Right lobe of liver (tissue), 6 donors: ENCODE measurements at regions not wholly inside any gene's neighbourhood (a gene's known extent, or its start where the extent isn't known, plus 50 kb on each side); places are given as distances from the start of the nearest gene placed in this dataset.

Experiments used
- ATAC-seq, 4 donors: fragments of 200-7000 bp; cut with Tn5 transposase; one replicate each; pipeline ENCODE4 v1.9.1; 2020; ENCODE audit warnings: mild to moderate bottlenecking in 4 of 4, moderate library complexity in 4 of 4
- DNase-seq, 3 donors: peaks; one replicate each; pipeline ENCODE4 v3.0.0-alpha.2; 2020
- H3K27ac ChIP-seq, 3 donors: fragments of 200-600 bp; one replicate each; pipeline ENCODE4 v1.8.0; 2022
- H3K27me3 ChIP-seq, 2 donors: fragments of 200-600 bp; one replicate each; pipeline ENCODE4 v1.8.0; 2022
- H3K36me3 ChIP-seq, 4 donors: fragments of 200-600 bp; sonication (generic) in 1 of 4; one replicate each; pipeline versions ENCODE4 v1.5.1 to v1.8.0; 2017 to 2022; ENCODE audit warnings: control low read depth in 1 of 4
- H3K4me1 ChIP-seq, 4 donors: fragments of 200-600 bp; sonication (generic) in 1 of 4; one replicate each; pipeline versions ENCODE4 v1.5.1 to v1.8.0; 2017 to 2022; ENCODE audit warnings: control low read depth in 1 of 4
- H3K4me3 ChIP-seq, 3 donors: fragments of 200-600 bp; one replicate each; pipeline ENCODE4 v1.8.0; 2022
- H3K9me3 ChIP-seq, 4 donors: fragments of 200-600 bp; sonication (generic) in 1 of 4; one replicate each; pipeline versions ENCODE4 v1.5.1 to v1.8.0; 2017 to 2022; ENCODE audit warnings: control low read depth in 1 of 4
- CTCF ChIP-seq, 4 donors: fragments of 200-600 bp in 3 of 4; fragments of 450-650 bp in 1 of 4; IDR thresholded peaks; one replicate each; pipeline versions ENCODE4 v1.5.1 to v1.8.0; 2016 to 2022; ENCODE audit warnings: antibody characterized with exemption in 4 of 4, mild to moderate bottlenecking in 2 of 4
- POLR2A ChIP-seq: fragments of 450-650 bp; IDR thresholded peaks from one replicate; pipeline ENCODE4 v1.6.1; 2017; ENCODE audit warnings: antibody characterized with exemption, mild to moderate bottlenecking
- WGBS: methylation state at CpG from one replicate; pipeline ENCODE4 v1.1.6; 2018; ENCODE audit warnings: low coverage, low lambda C conversion rate; ENCODE audit not compliant: insufficient coverage; ENCODE audit errors: missing lambda C conversion rate; 5-methylcytosine and 5-hydroxymethylcytosine counted together
- intact Hi-C, 2 donors: fragments of 100-400 bp; cut with DNase I; formaldehyde crosslinking; loops; one replicate each; pipeline versions ENCODE4 v1.11.2 to v1.14.1; 2022
- donor health status: DM: no; HTN: yes; CAD: no.
- donor health status: DM: no; HTN: no; CAD: no.
- donor health status: DM: no; HTN: no; CAD: no.
- donor health status: DM: no; HTN: yes; CAD: no.
- donor health status: DM: no; HTN: yes; CAD: no.

DNA sequence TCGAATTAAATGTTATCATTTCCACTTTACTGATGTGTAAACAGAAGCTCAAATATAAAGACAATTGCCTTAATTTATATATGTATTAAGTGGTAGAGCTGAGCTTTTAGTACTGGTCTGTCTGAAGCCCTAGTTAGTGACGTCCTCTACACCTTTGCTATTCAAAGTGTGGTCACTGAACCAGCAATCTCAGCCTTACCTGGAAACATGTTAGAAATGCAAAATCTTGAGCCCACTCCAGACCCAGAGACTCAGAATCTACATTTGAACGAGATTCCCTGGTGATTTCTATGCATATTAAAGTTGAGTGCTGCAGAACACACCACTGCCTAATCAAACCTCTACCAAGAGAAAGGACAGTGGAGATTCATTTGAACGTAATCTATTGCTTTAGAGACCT is 88.3 kb upstream of the MPDZ start:
- Histone ChIP-seq H3K36me3 (no peaks in the 10 kb centered on the region), H3K4me3 (no peak overlapping the region), H3K9me3 (no peaks in the 10 kb centered on the region), H3K27ac (no peak overlapping the region), H3K4me1 (no peaks in the 10 kb centered on the region), H3K27me3 (no peaks in the 10 kb centered on the region)
- intact Hi-C loops, result no loop called here
- ATAC-seq, result no peak
- WGBS, result 35% methylated on average over 4 of the region's 4 CpGs
- no peak for DNase-seq
- no peak for TF ChIP-seq POLR2A
- no peak for TF ChIP-seq CTCF (IDR thresholded peaks at IDR 0.05)

- intact Hi-C loops, result no loop called here
- Histone ChIP-seq H3K4me3 (no peak overlapping the region), H3K4me1 (no peaks in the 10 kb centered on the region), H3K27ac (no peak overlapping the region), H3K9me3 (no peaks in the 10 kb centered on the region), H3K36me3 (no peaks in the 10 kb centered on the region), H3K27me3 (no peaks in the 10 kb centered on the region)
- ATAC-seq (no peak), DNase-seq (no peak)
- 75% methylated on average over 7 of the region's 7 CpGs for WGBS
- no peak for TF ChIP-seq CTCF (IDR thresholded peaks at IDR 0.05)
These were observed 84.9 kb upstream of the MPDZ start for GRCh38 chr9:13364271-13365000.

DNA sequence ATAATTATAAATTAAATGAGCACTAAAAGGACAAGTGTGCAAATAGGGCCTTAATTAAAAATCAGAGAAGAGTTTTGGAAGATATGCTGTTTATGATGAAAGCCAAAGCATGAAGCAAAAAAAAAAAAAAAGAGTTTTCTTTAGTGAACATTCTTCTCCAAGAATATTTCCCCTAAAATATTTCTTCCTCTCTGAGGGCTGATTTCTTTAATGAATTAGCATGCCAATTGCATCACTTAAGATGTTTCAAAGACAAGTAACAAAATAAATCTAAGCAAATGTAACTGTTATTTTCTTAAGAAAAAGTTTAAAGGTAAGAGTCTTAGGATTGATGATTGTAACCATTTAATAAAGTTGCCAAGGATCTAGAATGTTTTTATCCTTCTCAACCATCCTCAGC is 81.6 kb upstream of the MPDZ start:
- H3K27ac ChIP-seq, result no peak overlapping the region
- H3K27me3 ChIP-seq, result no peaks in the 10 kb centered on the region
- H3K4me3 ChIP-seq, result no peak overlapping the region
- TF ChIP-seq CTCF (IDR thresholded peaks at IDR 0.05) (no peak), POLR2A (no peak)
- ATAC-seq (no peak), DNase-seq (no peak)
- H3K4me1 ChIP-seq, result no peaks in the 10 kb centered on the region
- H3K36me3 ChIP-seq, result no peaks in the 10 kb centered on the region
- no peaks in the 10 kb centered on the region for H3K9me3 ChIP-seq
- intact Hi-C loops, result no loop called here

- Histone ChIP-seq H3K4me3 (no peak overlapping the region), H3K9me3 (no peaks in the 10 kb centered on the region), H3K27me3 (no peaks in the 10 kb centered on the region), H3K36me3 (no peaks in the 10 kb centered on the region), H3K27ac (no peak overlapping the region), H3K4me1 (no peaks in the 10 kb centered on the region)
- intact Hi-C loops, result no loop called here
- DNase-seq (no peak), ATAC-seq (no peak)
- no peak for TF ChIP-seq CTCF (IDR thresholded peaks at IDR 0.05)
- no peak for TF ChIP-seq POLR2A
These were observed 80.7 kb upstream of the MPDZ start for GRCh38 chr9:13360188-13360587.

- TF ChIP-seq CTCF (IDR thresholded peaks at IDR 0.05), result no peak
- no peak for TF ChIP-seq POLR2A
- ATAC-seq, result no peak
- no peak overlapping the region for H3K27ac ChIP-seq
These were observed 78.6 kb upstream of the MPDZ start for GRCh38 chr9:13358128-13358527.

More at GRCh38 chr9:13358128-13358527, 78.6 kb upstream of the MPDZ start:
- no peak overlapping the region for H3K4me3 ChIP-seq
- H3K27me3 ChIP-seq, result no peaks in the 10 kb centered on the region
- intact Hi-C loops, result no loop called here
- H3K4me1 ChIP-seq, result no peaks in the 10 kb centered on the region
- H3K9me3 ChIP-seq, result no peaks in the 10 kb centered on the region
- H3K36me3 ChIP-seq, result no peaks in the 10 kb centered on the region
- no peak for DNase-seq
